GM19452 (cell line): ENCODE measurements at regions not wholly inside any gene's neighbourhood (a gene's known extent, or its start where the extent isn't known, plus 50 kb on each side); places are given as distances from the start of the nearest gene placed in this dataset.

Experiments
- ATAC-seq: cut with Tn5 transposase; IDR thresholded peaks from one replicate; pipeline ENCODE4 v1.9.1; 2021; ENCODE audit not compliant: unreplicated experiment

- ATAC-seq, result no peak
Observed at GRCh38 chr4:129345609-129346008, 249.7 kb downstream of the C4orf33 start.

- ATAC-seq, result no peak
Observed at GRCh38 chr4:129346036-129346435, 250.1 kb downstream of the C4orf33 start.

GRCh38 chr4:129346734-129347133, 250.8 kb downstream of the C4orf33 start:
- no peak for ATAC-seq

- ATAC-seq, result no peak
Observed at GRCh38 chr4:129350834-129351721, 255.1 kb downstream of the C4orf33 start.

- no peak for ATAC-seq
Observed at GRCh38 chr4:129352480-129352879, 256.5 kb downstream of the C4orf33 start.

- no peak for ATAC-seq
Observed at GRCh38 chr4:129353490-129353889, 257.5 kb downstream of the C4orf33 start.

- ATAC-seq, result no peak
Observed at GRCh38 chr4:129355031-129355430, 259.1 kb downstream of the C4orf33 start.

GRCh38 chr4:129355516-129355915, 259.6 kb downstream of the C4orf33 start:
- ATAC-seq, result no peak

- no peak for ATAC-seq
Observed at GRCh38 chr4:129358571-129358970, 262.6 kb downstream of the C4orf33 start.

GRCh38 chr4:129359461-129359860, 263.5 kb downstream of the C4orf33 start:
- ATAC-seq, result no peak

- ATAC-seq, result peak; percentile 87
Observed at GRCh38 chr4:129362691-129363274, 266.8 kb downstream of the C4orf33 start.

- ATAC-seq, result no peak
Observed at GRCh38 chr4:129364747-129365452, 268.9 kb downstream of the C4orf33 start.

- no peak for ATAC-seq
Observed at GRCh38 chr4:129369361-129370010, 273.5 kb downstream of the C4orf33 start.

- ATAC-seq, result no peak
Observed at GRCh38 chr4:129371065-129371464, 275.1 kb downstream of the C4orf33 start.

- no peak for ATAC-seq
Observed at GRCh38 chr4:129371926-129372325, 276.0 kb downstream of the C4orf33 start.

- ATAC-seq, result no peak
Observed at GRCh38 chr4:129377131-129377845, 281.3 kb downstream of the C4orf33 start.

- no peak for ATAC-seq
Observed at GRCh38 chr4:129378364-129378763, 282.4 kb downstream of the C4orf33 start.

- no peak for ATAC-seq
Observed at GRCh38 chr4:129379429-129379828, 283.5 kb downstream of the C4orf33 start.

- ATAC-seq, result no peak
Observed at GRCh38 chr4:129384974-129385373, 289.0 kb downstream of the C4orf33 start.

- no peak for ATAC-seq
Observed at GRCh38 chr4:129387666-129388065, 291.7 kb downstream of the C4orf33 start.

GRCh38 chr4:129393976-129394375, 298.0 kb downstream of the C4orf33 start:
- no peak for ATAC-seq
